ENCODE measurements at regions not wholly inside any gene's neighbourhood (a gene's known extent, or its start where the extent isn't known, plus 50 kb on each side); places are given as distances from the start of the nearest gene placed in this dataset.
A peak's percentile ranks its signal among the peaks of the same experiment; 100 is the strongest.

- no peak for DNase-seq (ENCODE audit: low read depth, low spot score)
These were observed 124.5 kb upstream of the CCL2 start for GRCh38 chr17:34130544-34130943.

DNA sequence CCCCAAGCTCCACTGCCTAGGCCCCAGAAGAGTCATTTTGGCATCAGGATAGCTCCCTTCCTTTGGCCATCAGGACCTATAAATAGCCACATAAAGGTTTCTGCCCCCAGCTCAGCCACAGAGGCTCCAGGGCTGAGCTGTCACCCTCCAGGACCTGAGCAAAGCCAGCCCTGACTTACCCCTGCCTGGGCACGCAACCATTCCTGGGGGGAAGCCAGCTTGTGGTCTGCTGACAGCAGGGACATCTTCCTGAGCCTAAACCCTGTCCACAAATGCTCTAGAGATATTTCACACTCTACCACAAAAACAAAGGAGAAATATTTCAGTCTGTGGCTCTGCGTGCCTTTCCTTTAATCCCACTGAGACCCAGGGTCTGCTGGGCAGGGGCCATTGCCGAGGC lies 123.7 kb upstream of the CCL2 start:
- no peak for DNase-seq (ENCODE audit: low read depth, low spot score)

DNA sequence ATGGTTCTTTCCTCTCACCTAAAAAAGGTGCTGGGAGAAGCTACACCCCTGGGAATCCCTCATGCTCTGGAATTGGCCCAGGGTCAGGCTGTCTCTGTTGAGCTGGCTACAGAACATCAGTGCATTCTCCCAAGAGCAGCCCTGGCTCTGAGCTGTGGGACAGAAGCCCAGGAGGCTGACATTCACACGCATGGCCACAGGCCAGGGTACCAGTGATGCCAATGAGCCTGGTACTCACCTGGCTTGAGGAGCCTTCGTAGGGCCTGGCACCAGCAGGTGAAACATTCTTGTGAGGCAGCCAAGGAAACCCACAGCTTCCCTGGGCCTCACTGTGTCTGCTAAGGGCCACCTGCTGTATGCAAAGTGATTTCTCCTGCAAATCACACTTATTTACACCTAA lies 121.7 kb upstream of the CCL2 start:
- no peak for DNase-seq (ENCODE audit: low read depth, low spot score)

GRCh38 chr17:34135841-34136240 lies 119.2 kb upstream of the CCL2 start:
- no peak for DNase-seq (ENCODE audit: low read depth, low spot score)

DNA sequence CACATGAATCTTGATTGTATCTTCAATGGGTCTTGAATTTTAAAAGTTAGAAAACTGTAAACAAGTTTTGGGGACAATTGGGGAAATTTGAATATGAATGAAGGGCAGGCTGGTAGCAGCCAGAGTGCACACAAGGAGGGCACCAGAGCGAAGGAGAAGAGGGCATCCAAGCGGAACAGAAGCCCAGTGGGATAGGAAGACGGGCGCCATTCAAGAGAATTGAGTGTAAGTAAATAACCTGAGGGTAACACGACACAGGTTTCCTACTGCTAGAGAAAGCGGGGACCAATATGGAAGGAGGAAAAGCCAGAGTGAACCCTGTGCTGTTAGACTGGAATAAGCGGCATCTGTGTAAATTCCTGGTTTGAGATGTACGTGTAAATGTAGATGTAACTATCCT lies 115.1 kb upstream of the CCL2 start:
- DNase-seq (ENCODE audit: low read depth, low spot score) = no peak

GRCh38 chr17:34141590-34141989 lies 113.5 kb upstream of the CCL2 start:
- no peak for DNase-seq (ENCODE audit: low read depth, low spot score)

GRCh38 chr17:34143430-34143829 lies 111.7 kb upstream of the CCL2 start:
- no peak for DNase-seq (ENCODE audit: low read depth, low spot score)

GRCh38 chr17:34146440-34147043 lies 108.5 kb upstream of the CCL2 start:
- DNase-seq (ENCODE audit: low read depth, low spot score) = peak; percentile 4

DNA sequence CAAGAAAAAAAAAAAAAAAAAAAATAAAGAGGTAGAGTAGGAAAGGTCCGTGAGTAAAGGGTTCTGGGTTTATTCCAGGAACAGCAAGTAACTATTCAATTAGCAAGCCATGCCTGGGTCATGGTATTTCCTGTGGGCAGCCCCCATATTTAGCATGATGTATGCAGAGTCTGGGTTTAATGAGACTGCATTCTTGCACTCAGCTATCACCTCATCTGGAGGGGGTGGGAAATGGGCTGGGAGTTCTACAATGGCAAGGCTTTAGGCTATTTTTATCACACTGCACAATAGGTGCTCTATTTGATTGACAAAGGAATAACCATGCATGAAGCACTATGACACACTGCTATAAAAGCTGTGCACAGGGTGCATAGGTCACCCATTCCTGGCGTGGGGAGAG lies 104.0 kb upstream of the CCL2 start:
- DNase-seq (ENCODE audit: low read depth, low spot score) = no peak

DNA sequence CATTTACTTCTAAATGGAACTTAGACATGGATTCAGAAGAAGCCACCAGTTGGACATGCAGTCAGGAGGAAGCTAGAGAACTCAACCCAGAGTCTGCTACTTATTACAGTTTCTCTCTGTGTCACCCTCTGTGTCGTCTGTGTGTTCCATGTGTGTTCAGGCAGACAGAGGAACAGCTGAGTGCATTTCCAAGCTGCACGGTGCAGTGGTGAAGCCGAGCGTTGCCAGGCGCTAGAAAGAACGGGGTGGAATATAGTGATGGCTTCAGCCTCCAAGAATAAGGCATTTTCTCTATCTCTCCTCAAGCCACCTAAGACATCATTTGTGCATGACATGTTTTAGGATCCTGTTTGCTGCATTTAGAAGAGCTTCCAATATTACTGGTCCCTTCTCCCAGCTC lies 101.1 kb upstream of the CCL2 start:
- no peak for DNase-seq (ENCODE audit: low read depth, low spot score)

DNA sequence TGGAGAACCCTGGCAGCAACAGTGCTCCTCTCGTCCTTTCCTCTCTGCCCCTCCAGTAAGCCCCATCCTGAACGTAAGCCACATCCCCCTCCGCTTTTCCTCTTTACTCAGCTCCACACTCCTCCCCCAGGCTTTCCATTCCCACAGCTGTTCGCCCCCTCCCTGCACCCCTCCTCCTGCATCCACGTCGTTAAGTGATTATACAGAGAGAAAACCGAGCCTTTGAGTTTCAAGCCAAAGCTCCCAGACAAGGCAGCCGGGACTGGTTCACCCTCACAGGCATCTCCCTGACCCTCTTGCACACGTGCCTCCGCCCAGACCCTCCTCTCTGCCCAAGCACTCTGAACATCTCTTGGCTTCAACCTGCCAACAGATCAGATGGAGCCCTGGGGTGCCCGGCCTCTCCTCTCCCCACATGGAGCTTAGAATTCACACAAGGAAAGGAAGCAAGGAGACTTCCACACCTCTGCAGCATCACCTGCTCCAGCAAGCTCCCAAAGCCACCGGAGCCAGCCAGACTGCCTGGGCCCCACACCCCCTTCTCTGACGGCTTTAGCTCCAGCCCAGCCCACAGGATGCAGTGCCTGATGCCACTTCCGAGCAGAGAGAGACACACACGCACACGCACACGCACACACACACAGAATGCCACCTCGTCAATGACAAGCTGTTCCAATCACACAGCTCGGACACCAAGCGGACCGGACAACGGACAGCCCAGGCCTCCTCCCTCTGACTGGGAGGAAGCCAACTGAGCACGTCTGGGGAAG lies 99.9 kb upstream of the CCL2 start:
- DNase-seq (ENCODE audit: low read depth, low spot score) = no peak

GRCh38 chr17:34155947-34156346 lies 99.1 kb upstream of the CCL2 start:
- no peak for DNase-seq (ENCODE audit: low read depth, low spot score)

DNA sequence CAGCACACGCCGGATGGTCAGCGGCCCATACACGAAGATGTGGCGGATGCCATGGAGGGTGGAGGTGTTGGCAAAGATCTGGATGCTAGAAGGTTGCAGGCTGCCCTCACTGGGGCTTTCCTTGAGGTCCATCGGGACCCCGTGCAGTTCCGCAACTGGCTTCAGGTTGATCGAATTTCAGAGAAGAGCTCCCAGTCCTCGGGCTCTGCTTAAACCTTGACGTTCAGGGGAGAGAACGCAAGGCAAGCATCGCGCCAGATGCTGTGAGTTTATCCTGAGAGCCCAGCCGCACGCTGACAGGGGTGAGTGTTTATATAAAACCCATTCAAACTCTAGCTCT lies 98.7 kb upstream of the CCL2 start:
- DNase-seq (ENCODE audit: low read depth, low spot score) = no peak

DNA sequence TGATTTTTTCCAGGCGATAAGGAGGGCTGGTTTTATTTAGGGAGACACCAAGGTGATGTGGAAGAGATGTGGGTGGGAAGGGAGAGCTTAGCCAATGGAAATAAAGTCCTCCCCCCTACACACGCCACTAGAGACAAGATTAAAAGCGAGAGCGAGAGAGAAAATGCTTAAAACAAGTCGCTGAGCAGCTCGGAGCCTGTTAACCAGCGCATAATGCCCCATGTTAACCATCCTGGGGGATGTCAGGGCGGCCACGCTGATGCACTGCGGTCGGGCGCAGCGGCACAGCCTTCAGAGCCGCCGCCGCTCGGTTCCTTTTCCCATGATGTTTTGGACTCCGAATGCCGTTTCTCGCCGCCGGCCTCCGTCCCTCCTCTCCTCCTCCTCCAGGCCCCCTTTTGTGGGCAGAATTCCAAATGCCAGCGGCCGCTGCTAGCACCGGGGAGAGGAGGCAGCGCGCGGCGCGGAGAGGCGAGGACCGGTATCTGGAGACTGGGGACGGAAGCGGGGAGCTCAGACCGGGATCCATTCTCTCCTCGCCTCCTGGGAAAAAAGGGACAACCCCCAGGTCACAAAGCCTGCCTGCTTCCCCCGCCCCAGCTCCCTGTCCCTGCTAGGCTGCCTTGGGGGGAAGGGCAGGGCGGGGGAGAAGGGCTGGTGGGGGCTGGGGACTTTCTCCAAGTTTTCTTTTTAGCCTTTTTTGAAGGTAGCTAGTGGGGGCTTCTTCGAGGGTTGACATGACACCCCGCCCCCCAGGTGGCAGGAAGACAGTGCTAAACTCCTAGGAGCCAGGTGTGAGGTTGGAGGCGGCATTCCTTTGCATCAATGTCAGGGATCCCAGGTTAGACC lies 98.1 kb upstream of the CCL2 start:
- DNase-seq (ENCODE audit: low read depth, low spot score) = no peak

DNA sequence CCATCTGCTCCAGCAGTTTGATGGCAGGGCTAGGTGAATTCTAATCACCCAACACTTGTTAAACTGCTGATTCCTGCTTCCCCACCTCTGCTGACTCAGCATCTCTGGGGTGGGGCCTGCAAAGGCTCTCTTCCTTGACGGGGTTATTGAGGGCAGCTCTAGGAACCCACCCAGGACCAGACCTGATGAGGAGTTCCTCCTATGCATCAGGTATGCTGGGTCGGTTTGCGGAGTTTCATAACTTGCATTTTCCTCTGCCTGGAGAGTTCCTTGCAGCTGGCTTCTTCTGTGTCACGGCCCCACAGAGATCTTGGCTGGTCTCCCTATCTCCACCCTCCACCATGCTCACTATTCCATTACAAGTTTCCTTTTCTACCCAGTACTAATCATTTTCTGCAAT lies 93.4 kb upstream of the CCL2 start:
- no peak for DNase-seq (ENCODE audit: low read depth, low spot score)

GRCh38 chr17:34163123-34163522 lies 92.0 kb upstream of the CCL2 start:
- no peak for DNase-seq (ENCODE audit: low read depth, low spot score)

DNA sequence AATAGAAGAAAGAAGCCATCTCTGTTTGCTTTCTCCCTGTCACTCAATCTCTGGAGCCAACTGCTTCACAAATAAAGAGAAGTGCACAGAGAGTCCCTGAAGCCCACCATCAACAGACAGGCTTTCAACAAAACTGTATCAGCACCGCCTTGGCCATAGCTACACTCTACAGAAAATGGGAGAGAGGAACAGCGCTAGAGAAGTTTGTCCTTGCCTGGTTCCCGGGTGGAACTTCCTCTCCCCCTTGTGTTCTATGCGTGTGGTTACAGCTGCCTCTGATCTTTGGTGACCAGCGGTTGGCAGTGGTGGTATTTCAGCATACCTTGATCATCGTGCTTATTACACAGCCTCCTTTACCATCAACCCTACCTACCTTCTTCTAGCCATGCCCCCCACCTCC lies 91.4 kb upstream of the CCL2 start:
- no peak for DNase-seq (ENCODE audit: low read depth, low spot score)

DNA sequence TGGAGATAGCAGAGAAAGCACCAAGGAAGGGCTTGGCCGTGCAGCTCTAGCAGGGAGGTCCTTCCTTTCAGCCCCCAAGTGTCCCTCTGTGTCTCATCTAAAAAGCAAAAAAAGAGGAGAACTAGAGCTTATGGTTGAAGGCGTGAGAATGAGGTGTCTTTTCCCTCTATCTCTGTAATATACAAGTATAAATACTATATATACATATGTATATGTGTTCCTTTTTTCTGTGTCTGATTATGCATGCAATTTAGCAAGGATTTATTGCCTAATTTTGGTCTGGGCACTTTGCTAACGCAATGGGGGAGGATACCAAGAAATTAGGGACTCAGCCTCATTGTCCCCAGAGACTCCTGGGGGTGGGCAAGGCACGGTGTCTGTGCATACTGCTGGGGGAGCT lies 90.2 kb upstream of the CCL2 start:
- DNase-seq (ENCODE audit: low read depth, low spot score) = no peak

- DNase-seq (ENCODE audit: low read depth, low spot score) = no peak
These were observed 88.7 kb upstream of the CCL2 start for GRCh38 chr17:34166352-34166751.

- no peak for DNase-seq (ENCODE audit: low read depth, low spot score)
These were observed 87.7 kb upstream of the CCL2 start for GRCh38 chr17:34167354-34167753.

DNA sequence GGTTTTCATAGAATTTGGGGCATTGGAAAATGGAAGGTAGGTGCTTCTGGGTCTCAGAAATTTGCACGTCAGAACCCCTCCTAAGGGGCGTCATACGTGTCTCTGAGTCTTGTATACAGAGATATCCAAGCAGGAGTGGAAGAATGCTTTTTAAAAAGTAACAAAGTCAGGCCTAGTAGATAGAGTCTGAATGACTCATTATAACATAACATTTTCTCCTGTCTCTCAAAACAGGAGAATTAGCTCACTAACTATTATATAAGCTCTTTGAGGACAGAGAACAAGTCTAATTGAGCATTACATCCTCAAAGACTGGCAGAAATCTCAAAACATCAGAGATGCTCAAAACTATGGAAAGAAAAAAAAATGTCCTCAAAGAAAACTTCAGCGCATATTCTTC lies 86.1 kb upstream of the CCL2 start:
- DNase-seq (ENCODE audit: low read depth, low spot score) = no peak

DNA sequence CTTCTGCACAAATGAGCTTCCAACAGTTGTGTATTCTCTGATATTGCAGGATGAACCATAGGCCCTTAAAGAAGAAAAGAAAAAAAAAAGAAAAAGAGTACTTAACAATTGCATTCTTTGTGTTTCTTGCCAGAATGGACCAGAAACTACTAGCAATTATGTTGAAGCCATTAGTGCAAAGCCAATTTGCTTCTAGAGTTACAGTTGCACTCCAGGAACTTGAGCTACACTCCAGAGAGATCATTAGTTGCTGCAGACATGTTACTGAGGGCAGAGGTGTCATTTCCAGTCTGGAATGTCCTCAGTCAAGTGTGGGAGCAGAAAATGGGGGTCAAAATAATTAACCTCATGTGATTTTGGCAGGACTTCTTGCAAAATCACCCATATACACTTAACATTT lies 85.6 kb upstream of the CCL2 start:
- DNase-seq (ENCODE audit: low read depth, low spot score) = no peak

DNA sequence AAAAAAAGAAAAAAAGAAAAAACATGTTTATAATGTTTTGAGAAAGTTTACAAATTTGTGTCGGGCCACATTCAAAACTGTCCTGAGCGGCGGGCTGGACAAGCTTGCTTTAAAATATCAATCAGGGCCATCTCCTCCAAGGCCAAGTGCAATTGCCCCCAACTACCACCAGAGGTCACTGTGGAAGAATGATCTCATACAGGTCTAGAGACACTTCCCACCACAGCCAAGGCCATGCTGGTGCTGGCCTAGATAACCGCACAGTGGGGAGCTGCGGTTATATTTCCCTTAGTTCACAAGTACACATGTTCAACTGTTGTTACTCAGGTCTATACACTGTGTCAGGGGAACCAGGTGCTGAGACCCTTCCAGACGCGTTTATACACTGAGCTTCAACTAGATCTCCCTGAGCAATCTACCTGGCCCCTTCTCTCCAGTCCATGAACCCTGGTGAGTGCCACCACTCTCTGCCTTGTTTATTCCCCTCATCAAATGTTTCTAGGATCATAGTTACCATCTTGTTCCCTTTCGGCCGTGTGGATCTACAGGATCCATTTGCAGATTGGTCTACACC lies 83.8 kb upstream of the CCL2 start:
- DNase-seq (ENCODE audit: low read depth, low spot score) = peak; percentile 10

Measured in activated CD4-positive, CD25-positive, alpha-beta regulatory T cell treated with anti-CD3 and anti-CD28 coated beads, Interleukin-2, amount 50 U/mL, for 16 hours (primary cell).